Brain microvascular endothelial cell (primary cell): ENCODE measurements at regions not wholly inside any gene's neighbourhood (a gene's known extent, or its start where the extent isn't known, plus 50 kb on each side); places are given as distances from the start of the nearest gene placed in this dataset.

Experiments
- DNase-seq: peaks from one replicate; pipeline ENCODE4 v3.0.0-alpha.2; 2020
- H3K27ac ChIP-seq: fragments of 250-450 bp; sonication (Bioruptor Pico); 2 replicates; pipeline ENCODE4 v1.5.1; 2020; ENCODE audit warnings: mild to moderate bottlenecking, moderate library complexity
- H3K27me3 ChIP-seq: fragments of 250-450 bp; sonication (Bioruptor Pico); replicated peaks from 2 replicates; pipeline ENCODE4 v1.5.1; 2020; ENCODE audit warnings: mild to moderate bottlenecking
- H3K36me3 ChIP-seq: fragments of 250-450 bp; sonication (Bioruptor Pico); replicated peaks from 2 replicates; pipeline ENCODE4 v1.5.1; 2020; ENCODE audit warnings: mild to moderate bottlenecking
- H3K4me3 ChIP-seq: 2 replicates; pipeline ENCODE4 v1.5.1; 2011; ENCODE audit warnings: low read depth, mild to moderate bottlenecking, control low read depth, low read length, moderate library complexity
- CTCF ChIP-seq: IDR thresholded peaks from 2 replicates; pipeline ENCODE4 v1.5.1; 2011; ENCODE audit warnings: low read depth, mild to moderate bottlenecking, moderate library complexity, low read length, control low read depth, inconsistent platforms; ENCODE audit errors: missing control alignments
- in situ Hi-C: cut with HindIII; loops from 2 replicates; pipeline ENCODE4 v1.10.0; 2017; ENCODE audit warnings: low sequenced_read_pairs, low pct_ligation_motif_present

DNA sequence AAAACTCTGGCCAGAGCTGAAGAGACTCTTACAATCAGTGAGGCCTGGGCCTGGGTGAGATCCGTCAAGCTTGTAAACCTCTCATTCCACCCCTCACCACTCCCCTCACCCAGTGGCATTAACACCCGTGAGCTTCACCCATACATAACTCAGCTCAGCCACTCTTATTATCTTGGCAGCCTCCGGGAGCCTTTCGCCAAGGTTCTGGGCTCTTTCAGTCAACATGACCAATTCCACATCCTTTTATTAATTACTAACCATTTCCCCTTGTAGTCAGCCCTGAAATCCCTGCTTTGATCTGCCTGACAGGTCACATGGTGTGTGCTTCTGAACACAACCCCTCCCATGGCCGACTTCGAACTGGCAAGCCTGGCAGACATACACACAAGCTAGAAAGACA, 134.8 kb downstream of the SETD4 start:
- Histone ChIP-seq H3K36me3 (no peaks in the 10 kb centered on the region), H3K4me3 (no peak overlapping the region), H3K27ac (no peak overlapping the region), H3K27me3 (no peaks in the 10 kb centered on the region)
- no peak for DNase-seq
- no peak for TF ChIP-seq CTCF
- in situ Hi-C loops = no loop called here

GRCh38 chr21:35924714-35925301, 135.5 kb downstream of the SETD4 start:
- TF ChIP-seq CTCF = no peak
- peak; percentile 84 for DNase-seq
- Histone ChIP-seq H3K27me3 (no peaks in the 10 kb centered on the region), H3K27ac (no peak overlapping the region), H3K4me3 (no peak overlapping the region), H3K36me3 (no peaks in the 10 kb centered on the region)
- in situ Hi-C loops = no loop called here

DNA sequence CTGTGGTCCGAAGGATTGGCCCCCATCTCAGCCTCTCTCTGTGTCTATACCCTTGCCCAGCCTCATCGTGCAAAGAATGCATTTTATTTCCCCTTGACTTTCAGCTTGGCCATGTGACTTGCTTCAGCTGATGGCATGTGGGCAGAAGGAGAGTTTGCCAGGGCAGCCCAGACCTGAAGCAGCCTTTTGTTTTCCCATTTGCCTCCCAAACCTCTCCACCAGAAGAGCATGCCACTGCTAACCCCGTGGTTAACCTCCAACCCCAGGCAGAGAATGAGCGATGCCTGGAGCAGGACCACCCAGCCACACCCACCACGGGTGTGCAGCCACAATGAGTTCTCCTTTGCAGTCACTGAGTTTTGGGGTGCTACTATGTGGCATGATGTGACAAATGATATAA, 136.4 kb downstream of the SETD4 start:
- H3K36me3 ChIP-seq = no peaks in the 10 kb centered on the region
- no peak for DNase-seq
- H3K27ac ChIP-seq = no peak overlapping the region
- no peak for TF ChIP-seq CTCF
- H3K4me3 ChIP-seq = no peak overlapping the region
- in situ Hi-C loops = no loop called here
- no peaks in the 10 kb centered on the region for H3K27me3 ChIP-seq

- Histone ChIP-seq H3K27ac (no peak overlapping the region), H3K36me3 (no peaks in the 10 kb centered on the region), H3K4me3 (no peak overlapping the region), H3K27me3 (no peaks in the 10 kb centered on the region)
- no peak for TF ChIP-seq CTCF
- no peak for DNase-seq
- in situ Hi-C loops = no loop called here
Measured at GRCh38 chr21:35922618-35923017, 137.7 kb downstream of the SETD4 start.

GRCh38 chr21:35921471-35921870, 138.9 kb downstream of the SETD4 start:
- no peak overlapping the region for H3K4me3 ChIP-seq
- DNase-seq = no peak
- no peak overlapping the region for H3K27ac ChIP-seq
- no peaks in the 10 kb centered on the region for H3K27me3 ChIP-seq
- H3K36me3 ChIP-seq = no peaks in the 10 kb centered on the region
- in situ Hi-C loops = no loop called here
- no peak for TF ChIP-seq CTCF

GRCh38 chr21:35920436-35920835, 139.9 kb downstream of the SETD4 start:
- Histone ChIP-seq H3K27me3 (no peaks in the 10 kb centered on the region), H3K4me3 (no peak overlapping the region), H3K27ac (no peak overlapping the region), H3K36me3 (no peaks in the 10 kb centered on the region)
- TF ChIP-seq CTCF = no peak
- in situ Hi-C loops = no loop called here
- DNase-seq = no peak
